ENCODE measurements at regions not wholly inside any gene's neighbourhood (a gene's known extent, or its start where the extent isn't known, plus 50 kb on each side); places are given as distances from the start of the nearest gene placed in this dataset.

DNA sequence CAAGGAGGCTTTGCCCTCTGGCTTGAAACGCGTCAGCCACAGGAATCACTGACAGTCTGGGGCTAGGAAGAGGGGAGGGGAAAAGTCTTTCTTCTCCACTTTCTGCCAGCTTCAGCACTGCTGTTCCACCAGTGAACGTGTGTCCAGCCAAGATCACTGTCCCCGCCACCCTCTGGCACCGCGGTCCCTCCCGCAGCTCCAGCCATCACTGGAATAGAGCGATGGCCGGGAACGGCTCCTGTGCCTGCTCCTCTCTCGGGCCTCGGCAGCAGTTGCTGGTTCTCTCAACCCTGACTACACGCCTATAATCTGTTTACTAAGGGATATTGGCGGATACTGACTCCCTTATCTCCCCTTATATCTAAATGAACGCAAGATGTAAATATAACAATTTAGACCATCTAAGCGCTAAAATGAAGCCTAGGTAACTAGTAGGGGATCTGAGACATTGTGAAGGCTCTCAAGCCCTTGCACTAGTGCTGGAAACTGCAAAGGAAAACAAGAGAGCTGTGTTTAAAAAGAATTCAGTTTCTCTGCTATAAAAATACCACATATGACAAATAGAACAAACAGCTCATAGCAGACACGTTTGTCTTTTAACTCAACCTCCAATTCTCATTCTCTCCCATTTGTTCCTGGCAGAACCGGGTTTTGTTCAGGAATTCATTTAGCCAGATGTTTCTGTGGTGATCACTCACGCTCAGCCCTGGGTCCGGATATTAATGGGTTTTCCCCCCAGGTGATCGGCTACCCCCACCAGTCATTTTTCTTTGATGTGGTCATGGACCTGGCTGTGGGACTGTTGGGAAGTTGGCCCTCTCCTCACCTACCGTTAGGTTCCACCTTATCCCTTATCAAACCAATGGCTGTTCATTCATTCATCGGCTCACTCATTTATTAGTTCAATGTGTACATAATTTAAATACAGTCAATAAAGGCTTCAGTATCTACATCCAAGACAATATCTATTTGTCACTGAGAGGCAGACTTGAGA lies 149.8 kb downstream of the MED10 start:
- H4K20me1 ChIP-seq (ENCODE audit: insufficient read depth, low read length), result no peaks in the 10 kb centered on the region
- no peaks in the 10 kb centered on the region for H3K4me1 ChIP-seq (ENCODE audit: insufficient read depth, low read length)
- no peaks in the 10 kb centered on the region for H3K36me3 ChIP-seq (ENCODE audit: insufficient read depth, low read length)
- Mint-ChIP-seq H3K27me3 (ENCODE audit: low read depth, unreplicated experiment) (peaks cover 5% of the 10 kb centered on the region), H3K4me1 (ENCODE audit: low read depth, unreplicated experiment) (no peaks in the 10 kb centered on the region), H3K4me3 (ENCODE audit: unreplicated experiment) (no peak overlapping the region), H3K9me3 (ENCODE audit: unreplicated experiment) (no peaks in the 10 kb centered on the region), H3K36me3 (ENCODE audit: low read depth, unreplicated experiment) (no peaks in the 10 kb centered on the region), H3K27ac (ENCODE audit: unreplicated experiment) (no peak overlapping the region)
- H3K79me2 ChIP-seq (ENCODE audit: insufficient read depth, low read length), result no peaks in the 10 kb centered on the region
- no peak for DNase-seq (ENCODE audit: low read depth)
- no peak overlapping the region for H3K4me2 ChIP-seq (ENCODE audit: low read length)
- H2AFZ ChIP-seq (ENCODE audit: low read depth, low read length), result no peak overlapping the region
- peaks cover 7% of the 10 kb centered on the region for H3K9me3 ChIP-seq (ENCODE audit: insufficient read depth, low read depth, low read length)
- H3K27ac ChIP-seq (ENCODE audit: low read depth, low read length), result no peak overlapping the region
- H3K4me3 ChIP-seq (ENCODE audit: insufficient read depth, low read depth, low read length), result no peak overlapping the region
- no peak for FAIRE-seq
- H3K9ac ChIP-seq (ENCODE audit: low read length), result no peak overlapping the region
- no peak for TF ChIP-seq EZH2 (IDR thresholded peaks at IDR 0.05; ENCODE audit: insufficient read depth, low read length)
- no peak for TF ChIP-seq CTCF (IDR thresholded peaks at IDR 0.05; ENCODE audit: insufficient read depth, low read depth, low read length)
- H3K27me3 ChIP-seq (ENCODE audit: insufficient read depth, low read length), result no peaks in the 10 kb centered on the region

DNA sequence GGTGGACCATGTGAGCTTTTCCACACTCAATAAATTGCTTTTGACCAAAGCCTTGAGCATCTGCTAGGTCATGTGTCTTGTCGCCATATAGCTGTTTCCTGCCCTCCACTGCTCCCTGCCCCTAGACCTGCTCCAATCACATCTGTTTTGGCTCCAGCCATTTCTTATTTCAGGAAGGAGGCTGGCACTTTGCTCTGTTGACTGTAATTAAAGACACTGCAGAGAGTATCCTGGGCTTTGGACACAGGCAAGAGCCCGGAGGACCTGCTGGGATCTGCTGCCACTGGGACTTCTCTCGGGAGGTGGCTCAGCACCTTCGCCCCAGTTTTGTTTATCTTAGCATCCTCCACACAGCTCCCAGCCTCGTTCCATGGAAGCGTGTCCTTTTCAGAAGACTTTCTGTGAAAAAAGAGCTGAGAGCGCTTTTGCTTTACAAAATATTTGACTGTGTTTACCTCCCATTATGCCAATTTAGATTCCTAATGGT lies 153.2 kb downstream of the MED10 start:
- Mint-ChIP-seq H3K4me1 (ENCODE audit: low read depth, unreplicated experiment) (no peaks in the 10 kb centered on the region), H3K27ac (ENCODE audit: unreplicated experiment) (no peak overlapping the region), H3K27me3 (ENCODE audit: low read depth, unreplicated experiment) (peaks cover 5% of the 10 kb centered on the region), H3K9me3 (ENCODE audit: unreplicated experiment) (peaks cover 1% of the 10 kb centered on the region), H3K36me3 (ENCODE audit: low read depth, unreplicated experiment) (no peaks in the 10 kb centered on the region), H3K4me3 (ENCODE audit: unreplicated experiment) (no peak overlapping the region)
- Histone ChIP-seq H3K27ac (ENCODE audit: low read depth, low read length) (no peak overlapping the region), H3K36me3 (ENCODE audit: insufficient read depth, low read length) (no peaks in the 10 kb centered on the region), H3K9ac (ENCODE audit: low read length) (no peak overlapping the region), H3K4me3 (ENCODE audit: insufficient read depth, low read depth, low read length) (no peak overlapping the region), H2AFZ (ENCODE audit: low read depth, low read length) (no peak overlapping the region), H3K4me1 (ENCODE audit: insufficient read depth, low read length) (no peaks in the 10 kb centered on the region), H3K4me2 (ENCODE audit: low read length) (no peak overlapping the region), H3K9me3 (ENCODE audit: insufficient read depth, low read depth, low read length) (peaks cover 7% of the 10 kb centered on the region), H3K79me2 (ENCODE audit: insufficient read depth, low read length) (no peaks in the 10 kb centered on the region), H3K27me3 (ENCODE audit: insufficient read depth, low read length) (no peaks in the 10 kb centered on the region), H4K20me1 (ENCODE audit: insufficient read depth, low read length) (no peaks in the 10 kb centered on the region)
- FAIRE-seq (no peak), DNase-seq (ENCODE audit: low read depth) (no peak)
- TF ChIP-seq CTCF (IDR thresholded peaks at IDR 0.05; ENCODE audit: insufficient read depth, low read depth, low read length), result no peak
- TF ChIP-seq EZH2 (IDR thresholded peaks at IDR 0.05; ENCODE audit: insufficient read depth, low read length), result no peak

GRCh38 chr5:6224406-6224805 lies 153.9 kb downstream of the MED10 start:
- Mint-ChIP-seq H3K27me3 (ENCODE audit: low read depth, unreplicated experiment) (peaks cover 5% of the 10 kb centered on the region), H3K36me3 (ENCODE audit: low read depth, unreplicated experiment) (no peaks in the 10 kb centered on the region), H3K4me3 (ENCODE audit: unreplicated experiment) (no peak overlapping the region), H3K27ac (ENCODE audit: unreplicated experiment) (no peak overlapping the region), H3K4me1 (ENCODE audit: low read depth, unreplicated experiment) (no peaks in the 10 kb centered on the region), H3K9me3 (ENCODE audit: unreplicated experiment) (peaks cover 4% of the 10 kb centered on the region)
- Histone ChIP-seq H3K4me2 (ENCODE audit: low read length) (no peak overlapping the region), H3K27ac (ENCODE audit: low read depth, low read length) (no peak overlapping the region), H3K27me3 (ENCODE audit: insufficient read depth, low read length) (no peaks in the 10 kb centered on the region), H4K20me1 (ENCODE audit: insufficient read depth, low read length) (no peaks in the 10 kb centered on the region), H3K4me3 (ENCODE audit: insufficient read depth, low read depth, low read length) (no peak overlapping the region), H3K4me1 (ENCODE audit: insufficient read depth, low read length) (no peaks in the 10 kb centered on the region), H3K9ac (ENCODE audit: low read length) (no peak overlapping the region), H3K79me2 (ENCODE audit: insufficient read depth, low read length) (no peaks in the 10 kb centered on the region), H3K36me3 (ENCODE audit: insufficient read depth, low read length) (no peaks in the 10 kb centered on the region), H3K9me3 (ENCODE audit: insufficient read depth, low read depth, low read length) (peaks cover 4% of the 10 kb centered on the region), H2AFZ (ENCODE audit: low read depth, low read length) (no peak overlapping the region)
- DNase-seq (ENCODE audit: low read depth) (no peak), FAIRE-seq (no peak)
- no peak for TF ChIP-seq EZH2 (IDR thresholded peaks at IDR 0.05; ENCODE audit: insufficient read depth, low read length)
